ENCODE measurements at regions not wholly inside any gene's neighbourhood (a gene's known extent, or its start where the extent isn't known, plus 50 kb on each side); places are given as distances from the start of the nearest gene placed in this dataset.
A peak's percentile ranks its signal among the peaks of the same experiment; 100 is the strongest.

GRCh38 chr14:105830171-105830570 is 303.8 kb downstream of the TMEM121 start:
- POLR2A ChIA-PET: interaction anchor here (0.6 to 1.7 kb wide), 5 partner anchors 12 to 57 kb away, joined by 3 to 5 read pairs (median 3); no protein-coding TSS in a partner anchor
- ATAC-seq (ENCODE audit: low read depth): no peak
- no peaks in the 10 kb centered on the region for H4K20me1 ChIP-seq (ENCODE audit: control insufficient read depth, insufficient read depth, low read length, poor library complexity, severe bottlenecking)

GRCh38 chr14:105836160-105836559 is 309.8 kb downstream of the TMEM121 start:
- 93% methylated on average over 11 of the region's 11 CpGs for WGBS (ENCODE audit: insufficient coverage)
- no peaks in the 10 kb centered on the region for H3K27me3 Mint-ChIP-seq
- peaks cover 22% of the 10 kb centered on the region for H3K4me1 Mint-ChIP-seq
- H4K20me1 ChIP-seq (ENCODE audit: control insufficient read depth, insufficient read depth, low read length, poor library complexity, severe bottlenecking): peaks cover 50% of the 10 kb centered on the region
- CTCF ChIA-PET: no interaction called here
- H3K27ac Mint-ChIP-seq: peak overlapping the region; percentile 86
- DNase-seq: peak; percentile 16
- no peak overlapping the region for H2AFZ ChIP-seq (ENCODE audit: insufficient read depth, low read depth, low read length, poor library complexity, severe bottlenecking)
- ATAC-seq (ENCODE audit: low read depth): no peak
- POLR2A ChIA-PET: interaction anchor here (0.7 to 1.1 kb wide), 3 partner anchors 12 to 51 kb away, joined by 3 to 9 read pairs (median 3); no protein-coding TSS in a partner anchor
- H3K9me3 Mint-ChIP-seq (ENCODE audit: insufficient read depth): no peaks in the 10 kb centered on the region
- H3K4me1 ChIP-seq (ENCODE audit: control insufficient read depth in 2 of 2, insufficient read depth in 2 of 2, low read length in 2 of 2): peaks cover 0 to 6% of the 10 kb centered on the region in 2 donors
- no peaks in the 10 kb centered on the region for H3K27me3 ChIP-seq (replicated peaks in 1 of 4; ENCODE audit: control extremely low read depth in 1 of 4, control insufficient read depth in 3 of 4, insufficient read depth in 4 of 4, low read length in 3 of 4)
- peak overlapping the region in 1 of 2 donors; percentile 71 for H3K27ac ChIP-seq (ENCODE audit: low read length in 2 of 2)
- H3K9ac ChIP-seq (ENCODE audit: low read length): no peak overlapping the region
- H3K79me2 ChIP-seq (ENCODE audit: control insufficient read depth, insufficient read depth, low read length): no peaks in the 10 kb centered on the region
- no peak overlapping the region for H3K4me2 ChIP-seq (replicated peaks; ENCODE audit: low read depth, low read length, poor library complexity, severe bottlenecking)
- peaks cover 0 to 9% (median 0%) of the 10 kb centered on the region in 3 donors for H3K9me3 ChIP-seq (ENCODE audit: control extremely low read depth in 1 of 3, control insufficient read depth in 2 of 3, insufficient read depth in 1 of 3, low read length in 2 of 3)
- intact Hi-C loops (cut with micrococcal nuclease): no loop called here
- H3K4me3 Mint-ChIP-seq: no peak overlapping the region
- H3K4me3 ChIP-seq (ENCODE audit: control extremely low read depth in 1 of 5, extremely low read depth in 1 of 5, insufficient read depth in 1 of 5, low read depth in 2 of 5, low read length in 4 of 5): no peak overlapping the region
- no peak for TF ChIP-seq CTCF (IDR thresholded peaks at IDR 0.05)
- no peak for TF ChIP-seq EZH2 (IDR thresholded peaks at IDR 0.05; ENCODE audit: borderline replicate concordance, insufficient read depth, low read depth, low read length, poor library complexity, severe bottlenecking)
- H3K36me3 ChIP-seq (replicated peaks in 1 of 2; ENCODE audit: control extremely low read depth in 1 of 2, control insufficient read depth in 1 of 2, extremely low read depth in 1 of 2, insufficient read depth in 2 of 2, low read length in 1 of 2): peaks cover 0 to 34% of the 10 kb centered on the region in 2 experiments

More at GRCh38 chr14:105830171-105830570, 303.8 kb downstream of the TMEM121 start:
- CTCF ChIA-PET: interaction anchor here (0.6 to 2.1 kb wide), 2 partner anchors 11 to 84 kb away, joined by 3 to 7 read pairs; no protein-coding TSS in a partner anchor
- Mint-ChIP-seq H3K4me3 (no peak overlapping the region), H3K4me1 (peaks cover 29% of the 10 kb centered on the region), H3K27ac (peak overlapping the region; percentile 64), H3K27me3 (no peaks in the 10 kb centered on the region), H3K9me3 (ENCODE audit: insufficient read depth) (no peaks in the 10 kb centered on the region)
- H3K9ac ChIP-seq (ENCODE audit: low read length): no peak overlapping the region
- H3K4me3 ChIP-seq (ENCODE audit: control extremely low read depth in 1 of 5, extremely low read depth in 1 of 5, insufficient read depth in 1 of 5, low read depth in 2 of 5, low read length in 4 of 5): no peak overlapping the region
- no peak overlapping the region for H3K4me2 ChIP-seq (replicated peaks; ENCODE audit: low read depth, low read length, poor library complexity, severe bottlenecking)
- peaks cover 0 to 18% of the 10 kb centered on the region in 2 donors for H3K4me1 ChIP-seq (ENCODE audit: control insufficient read depth in 2 of 2, insufficient read depth in 2 of 2, low read length in 2 of 2)
- H3K36me3 ChIP-seq (replicated peaks in 1 of 2; ENCODE audit: control extremely low read depth in 1 of 2, control insufficient read depth in 1 of 2, extremely low read depth in 1 of 2, insufficient read depth in 2 of 2, low read length in 1 of 2): no peaks in the 10 kb centered on the region
- peaks cover 0 to 9% (median 2%) of the 10 kb centered on the region in 3 donors for H3K9me3 ChIP-seq (ENCODE audit: control extremely low read depth in 1 of 3, control insufficient read depth in 2 of 3, insufficient read depth in 1 of 3, low read length in 2 of 3)
- no peaks in the 10 kb centered on the region for H3K79me2 ChIP-seq (ENCODE audit: control insufficient read depth, insufficient read depth, low read length)
- H2AFZ ChIP-seq (ENCODE audit: insufficient read depth, low read depth, low read length, poor library complexity, severe bottlenecking): no peak overlapping the region
- no peaks in the 10 kb centered on the region for H3K27me3 ChIP-seq (replicated peaks in 1 of 4; ENCODE audit: control extremely low read depth in 1 of 4, control insufficient read depth in 3 of 4, insufficient read depth in 4 of 4, low read length in 3 of 4)
- 69% methylated on average over 6 of the region's 6 CpGs for WGBS (ENCODE audit: insufficient coverage)
- TF ChIP-seq CTCF (IDR thresholded peaks at IDR 0.05): no peak
- no peak for TF ChIP-seq EZH2 (IDR thresholded peaks at IDR 0.05; ENCODE audit: borderline replicate concordance, insufficient read depth, low read depth, low read length, poor library complexity, severe bottlenecking)
- no peak for DNase-seq
- intact Hi-C loops (cut with micrococcal nuclease): no loop called here
- no peak overlapping the region for H3K27ac ChIP-seq (ENCODE audit: low read length in 2 of 2)
